ENCODE measurements at regions not wholly inside any gene's neighbourhood (a gene's known extent, or its start where the extent isn't known, plus 50 kb on each side); places are given as distances from the start of the nearest gene placed in this dataset.
"Not testable (repeated sequence)": the region's sequence is repeated elsewhere in the genome, so short reads cannot be mapped to it uniquely, and the experiment has no call there.

DNA sequence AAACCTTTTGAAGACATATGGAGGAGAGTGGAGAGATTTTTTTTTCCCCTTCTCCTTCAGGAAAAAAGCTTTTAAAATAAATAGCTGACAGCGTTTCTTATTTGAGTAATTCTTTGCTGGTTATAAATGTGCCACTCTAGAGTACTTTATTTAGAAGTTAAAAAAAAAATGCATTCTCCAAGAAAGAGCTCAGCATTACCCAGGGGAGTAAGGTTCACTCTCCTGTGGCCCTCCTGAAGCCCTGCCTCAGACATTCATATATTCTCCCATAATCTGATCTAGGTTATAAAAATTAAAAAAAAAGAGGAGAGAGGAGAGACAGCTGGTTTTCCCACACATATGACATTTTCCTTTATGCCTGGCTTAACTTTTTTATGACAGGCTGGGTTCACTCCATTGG lies 545.2 kb upstream of the CADM1 start:
- H3K4me2 ChIP-seq (ENCODE audit: low read length) = no peak overlapping the region
- H3K27ac ChIP-seq (ENCODE audit: low read length) = no peak overlapping the region
- H3K9me3 ChIP-seq (ENCODE audit: insufficient read depth, low read length) = no peaks in the 10 kb centered on the region
- H3K79me2 ChIP-seq (ENCODE audit: low read length) = no peaks in the 10 kb centered on the region
- no peaks in the 10 kb centered on the region for H3K4me1 ChIP-seq (ENCODE audit: low read length)
- no peak overlapping the region for H3K4me3 ChIP-seq (ENCODE audit: low read length)
- no peaks in the 10 kb centered on the region for H4K20me1 ChIP-seq (ENCODE audit: insufficient read depth, low read length)
- no peaks in the 10 kb centered on the region for H3K36me3 ChIP-seq (replicated peaks; ENCODE audit: low read depth, low read length)
- peaks cover 10% of the 10 kb centered on the region for H3K27me3 ChIP-seq (ENCODE audit: low read depth, low read length)
- H3K9ac ChIP-seq (ENCODE audit: low read length) = no peak overlapping the region
- no peak overlapping the region for H2AFZ ChIP-seq (ENCODE audit: low read depth, low read length)
- no peak for TF ChIP-seq EZH2phosphoT487 (IDR thresholded peaks at IDR 0.05; ENCODE audit: low read depth)

DNA sequence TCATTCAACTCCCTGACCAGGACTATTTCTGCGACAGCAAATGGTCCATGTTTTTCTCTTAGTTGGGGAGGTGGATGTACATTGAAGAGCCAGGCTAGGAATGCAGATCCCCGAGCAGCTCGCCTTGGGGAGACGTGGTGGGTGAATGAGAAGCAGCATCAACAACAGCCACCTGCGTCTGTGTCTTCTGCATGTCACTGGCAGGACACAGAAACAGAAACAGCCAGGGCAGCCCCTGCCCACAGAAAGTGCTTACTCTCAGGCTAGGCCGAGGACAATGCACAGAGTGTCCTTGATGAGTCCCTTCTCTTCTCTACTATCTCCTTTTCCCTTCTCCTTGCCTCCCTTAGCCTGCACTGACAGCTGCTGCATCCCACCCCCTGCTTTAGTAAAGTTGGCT lies 541.9 kb upstream of the CADM1 start:
- Histone ChIP-seq H3K9me3 (ENCODE audit: insufficient read depth, low read length) (no peaks in the 10 kb centered on the region), H2AFZ (ENCODE audit: low read depth, low read length) (no peak overlapping the region), H3K4me2 (ENCODE audit: low read length) (no peak overlapping the region), H4K20me1 (ENCODE audit: insufficient read depth, low read length) (no peaks in the 10 kb centered on the region), H3K9ac (ENCODE audit: low read length) (no peak overlapping the region), H3K4me1 (ENCODE audit: low read length) (no peaks in the 10 kb centered on the region), H3K4me3 (ENCODE audit: low read length) (no peak overlapping the region), H3K27me3 (ENCODE audit: low read depth, low read length) (0 out of 2 replicates have a peak, but pooled peaks cover 3% of the 10 kb centered on the region), H3K36me3 (replicated peaks; ENCODE audit: low read depth, low read length) (no peaks in the 10 kb centered on the region), H3K79me2 (ENCODE audit: low read length) (no peaks in the 10 kb centered on the region), H3K27ac (ENCODE audit: low read length) (no peak overlapping the region)
- no peak for TF ChIP-seq EZH2phosphoT487 (IDR thresholded peaks at IDR 0.05; ENCODE audit: low read depth)
- TF ChIP-seq CTCF (IDR thresholded peaks at IDR 0.05; ENCODE audit: low read depth, low read length) = no peak

GRCh38 chr11:116044941-116045340 lies 540.7 kb upstream of the CADM1 start:
- Histone ChIP-seq H4K20me1 (ENCODE audit: insufficient read depth, low read length) (no peaks in the 10 kb centered on the region), H3K79me2 (ENCODE audit: low read length) (no peaks in the 10 kb centered on the region), H3K4me2 (ENCODE audit: low read length) (no peak overlapping the region), H2AFZ (ENCODE audit: low read depth, low read length) (no peak overlapping the region), H3K9ac (ENCODE audit: low read length) (no peak overlapping the region), H3K4me1 (ENCODE audit: low read length) (no peaks in the 10 kb centered on the region), H3K27ac (ENCODE audit: low read length) (no peak overlapping the region), H3K4me3 (ENCODE audit: low read length) (no peak overlapping the region), H3K9me3 (ENCODE audit: insufficient read depth, low read length) (no peaks in the 10 kb centered on the region), H3K36me3 (replicated peaks; ENCODE audit: low read depth, low read length) (no peaks in the 10 kb centered on the region), H3K27me3 (ENCODE audit: low read depth, low read length) (0 out of 2 replicates have a peak, but pooled peaks cover 3% of the 10 kb centered on the region)
- TF ChIP-seq EZH2phosphoT487 (IDR thresholded peaks at IDR 0.05; ENCODE audit: low read depth) (no peak), CTCF (IDR thresholded peaks at IDR 0.05; ENCODE audit: low read depth, low read length) (no peak)

DNA sequence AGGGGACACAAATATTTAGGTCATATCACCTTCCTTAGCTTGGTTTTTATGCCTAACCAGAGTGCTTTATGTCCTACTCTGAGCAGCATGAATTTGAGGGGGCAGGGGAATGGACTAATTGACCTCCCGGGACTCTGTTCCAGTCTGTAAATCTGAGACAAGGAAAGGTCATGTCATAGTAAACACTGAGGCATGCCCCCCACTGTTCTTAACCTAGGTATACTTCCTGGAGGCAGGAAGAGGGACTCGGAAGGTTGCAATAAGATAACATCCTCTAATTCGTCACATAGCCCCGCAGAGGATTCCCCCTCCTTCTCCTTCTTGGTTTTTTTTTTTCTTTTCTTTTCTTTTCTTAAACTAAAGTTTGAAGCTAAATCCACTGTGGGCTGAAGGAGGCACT lies 540.3 kb upstream of the CADM1 start:
- no peak overlapping the region for H3K4me3 ChIP-seq (ENCODE audit: low read length)
- H3K4me2 ChIP-seq (ENCODE audit: low read length) = no peak overlapping the region
- no peaks in the 10 kb centered on the region for H3K79me2 ChIP-seq (ENCODE audit: low read length)
- H3K36me3 ChIP-seq (replicated peaks; ENCODE audit: low read depth, low read length) = no peaks in the 10 kb centered on the region
- H3K9ac ChIP-seq (ENCODE audit: low read length) = no peak overlapping the region
- no peak overlapping the region for H2AFZ ChIP-seq (ENCODE audit: low read depth, low read length)
- H3K4me1 ChIP-seq (ENCODE audit: low read length) = no peaks in the 10 kb centered on the region
- no peak for TF ChIP-seq EZH2phosphoT487 (IDR thresholded peaks at IDR 0.05; ENCODE audit: low read depth)
- no peak for TF ChIP-seq CTCF (IDR thresholded peaks at IDR 0.05; ENCODE audit: low read depth, low read length)
- H3K27me3 ChIP-seq (ENCODE audit: low read depth, low read length) = 0 out of 2 replicates have a peak, but pooled peaks cover 3% of the 10 kb centered on the region
- H3K27ac ChIP-seq (ENCODE audit: low read length) = no peak overlapping the region
- H4K20me1 ChIP-seq (ENCODE audit: insufficient read depth, low read length) = no peaks in the 10 kb centered on the region
- no peaks in the 10 kb centered on the region for H3K9me3 ChIP-seq (ENCODE audit: insufficient read depth, low read length)

GRCh38 chr11:116043857-116044256 lies 539.6 kb upstream of the CADM1 start:
- Histone ChIP-seq H3K9me3 (ENCODE audit: insufficient read depth, low read length) (no peaks in the 10 kb centered on the region), H3K4me1 (ENCODE audit: low read length) (no peaks in the 10 kb centered on the region), H2AFZ (ENCODE audit: low read depth, low read length) (no peak overlapping the region), H4K20me1 (ENCODE audit: insufficient read depth, low read length) (no peaks in the 10 kb centered on the region), H3K27me3 (ENCODE audit: low read depth, low read length) (0 out of 2 replicates have a peak, but pooled peaks cover 3% of the 10 kb centered on the region), H3K27ac (ENCODE audit: low read length) (no peak overlapping the region), H3K4me2 (ENCODE audit: low read length) (no peak overlapping the region), H3K9ac (ENCODE audit: low read length) (no peak overlapping the region), H3K4me3 (ENCODE audit: low read length) (no peak overlapping the region), H3K36me3 (replicated peaks; ENCODE audit: low read depth, low read length) (no peaks in the 10 kb centered on the region), H3K79me2 (ENCODE audit: low read length) (no peaks in the 10 kb centered on the region)
- no peak for TF ChIP-seq CTCF (IDR thresholded peaks at IDR 0.05; ENCODE audit: low read depth, low read length)
- no peak for TF ChIP-seq EZH2phosphoT487 (IDR thresholded peaks at IDR 0.05; ENCODE audit: low read depth)

GRCh38 chr11:116043059-116043458 lies 538.8 kb upstream of the CADM1 start:
- H3K4me3 ChIP-seq (ENCODE audit: low read length); H3K36me3 ChIP-seq (replicated peaks; ENCODE audit: low read depth, low read length); H2AFZ ChIP-seq (ENCODE audit: low read depth, low read length); H3K9me3 ChIP-seq (ENCODE audit: insufficient read depth, low read length); H3K4me1 ChIP-seq (ENCODE audit: low read length); H3K27ac ChIP-seq (ENCODE audit: low read length); H4K20me1 ChIP-seq (ENCODE audit: insufficient read depth, low read length); H3K9ac ChIP-seq (ENCODE audit: low read length); H3K27me3 ChIP-seq (ENCODE audit: low read depth, low read length); H3K79me2 ChIP-seq (ENCODE audit: low read length); H3K4me2 ChIP-seq (ENCODE audit: low read length): not testable (repeated sequence)

Measured in OCI-LY3 (cell line).